WTC11 (cell line): ENCODE measurements at regions not wholly inside any gene's neighbourhood (a gene's known extent, or its start where the extent isn't known, plus 50 kb on each side); places are given as distances from the start of the nearest gene placed in this dataset.

Experiments used
- CBFB ChIP-seq: sonication (generic); formaldehyde crosslinking; IDR thresholded peaks from 2 replicates; pipeline ENCODE4 v1.8.1; 2022; ENCODE audit warnings: mild to moderate bottlenecking, low read depth, missing genetic modification reagents
- EMX1 ChIP-seq: fragments of 250-450 bp; sonication (Bioruptor Pico); IDR thresholded peaks from 2 replicates; pipeline ENCODE4 v1.8.0; 2021; ENCODE audit warnings: mild to moderate bottlenecking
- ESRRA ChIP-seq: sonication (generic); formaldehyde crosslinking; IDR thresholded peaks from 2 replicates; pipeline ENCODE4 v1.8.1; 2022; ENCODE audit warnings: mild to moderate bottlenecking, missing genetic modification reagents, borderline replicate concordance
- ETV6 ChIP-seq: sonication (generic); formaldehyde crosslinking; IDR thresholded peaks from 2 replicates; pipeline ENCODE4 v1.8.1; 2022; ENCODE audit warnings: mild to moderate bottlenecking, missing genetic modification reagents
- MYBL2 ChIP-seq: sonication (generic); formaldehyde crosslinking; IDR thresholded peaks from 2 replicates; pipeline ENCODE4 v1.8.1; 2023; ENCODE audit warnings: mild to moderate bottlenecking, moderate library complexity, missing genetic modification reagents
- NFYB ChIP-seq: sonication (generic); formaldehyde crosslinking; conservative IDR thresholded peaks from 2 replicates; pipeline ENCODE4 v1.8.0; 2022; ENCODE audit warnings: low read depth, missing genetic modification reagents
- TCF7 ChIP-seq: sonication (generic); formaldehyde crosslinking; IDR thresholded peaks from 2 replicates; pipeline ENCODE4 v1.8.0; 2022; ENCODE audit warnings: mild to moderate bottlenecking, low read depth, missing genetic modification reagents, moderate library complexity
- TP53 ChIP-seq: sonication (generic); formaldehyde crosslinking; IDR thresholded peaks from 2 replicates; pipeline ENCODE4 v1.8.1; 2023; ENCODE audit warnings: mild to moderate bottlenecking, missing genetic modification reagents
- USF2 ChIP-seq: sonication (generic); formaldehyde crosslinking; IDR thresholded peaks from 2 replicates; pipeline ENCODE4 v1.8.1; 2023; ENCODE audit warnings: mild to moderate bottlenecking, missing genetic modification reagents, moderate library complexity
- ZNF671 ChIP-seq: fragments of 250-450 bp; sonication (Bioruptor Pico); IDR thresholded peaks from 2 replicates; pipeline ENCODE4 v1.8.0; 2021; ENCODE audit warnings: mild to moderate bottlenecking
- TF ChIP-seq, protein P1 (sequence below): fragments of 200-600 bp; IDR thresholded peaks from 2 replicates; pipeline ENCODE4 v1.8.0; 2022; ENCODE audit warnings: antibody characterized with exemption
- TF ChIP-seq, protein P2 (sequence below): sonication (generic); formaldehyde crosslinking; IDR thresholded peaks from 2 replicates; pipeline ENCODE4 v1.8.0; 2022; ENCODE audit warnings: mild to moderate bottlenecking, missing genetic modification reagents
- TF ChIP-seq, protein P3 (sequence below): sonication (generic); formaldehyde crosslinking; conservative IDR thresholded peaks from 2 replicates; pipeline ENCODE4 v1.8.1; 2022; ENCODE audit warnings: mild to moderate bottlenecking, missing genetic modification reagents

- TF ChIP-seq TP53 (CRISPR knock-in tag) (no peak), EMX1 (CRISPR knock-in tag) (no peak), ETV6 (CRISPR knock-in tag) (no peak), MYBL2 (CRISPR knock-in tag) (no peak), CBFB (CRISPR knock-in tag) (no peak), USF2 (CRISPR knock-in tag) (no peak), NFYB (CRISPR knock-in tag) (no peak), TCF7 (no peak), ZNF671 (CRISPR knock-in tag) (no peak), ESRRA (no peak)
- TF ChIP-seq, protein P1, sequence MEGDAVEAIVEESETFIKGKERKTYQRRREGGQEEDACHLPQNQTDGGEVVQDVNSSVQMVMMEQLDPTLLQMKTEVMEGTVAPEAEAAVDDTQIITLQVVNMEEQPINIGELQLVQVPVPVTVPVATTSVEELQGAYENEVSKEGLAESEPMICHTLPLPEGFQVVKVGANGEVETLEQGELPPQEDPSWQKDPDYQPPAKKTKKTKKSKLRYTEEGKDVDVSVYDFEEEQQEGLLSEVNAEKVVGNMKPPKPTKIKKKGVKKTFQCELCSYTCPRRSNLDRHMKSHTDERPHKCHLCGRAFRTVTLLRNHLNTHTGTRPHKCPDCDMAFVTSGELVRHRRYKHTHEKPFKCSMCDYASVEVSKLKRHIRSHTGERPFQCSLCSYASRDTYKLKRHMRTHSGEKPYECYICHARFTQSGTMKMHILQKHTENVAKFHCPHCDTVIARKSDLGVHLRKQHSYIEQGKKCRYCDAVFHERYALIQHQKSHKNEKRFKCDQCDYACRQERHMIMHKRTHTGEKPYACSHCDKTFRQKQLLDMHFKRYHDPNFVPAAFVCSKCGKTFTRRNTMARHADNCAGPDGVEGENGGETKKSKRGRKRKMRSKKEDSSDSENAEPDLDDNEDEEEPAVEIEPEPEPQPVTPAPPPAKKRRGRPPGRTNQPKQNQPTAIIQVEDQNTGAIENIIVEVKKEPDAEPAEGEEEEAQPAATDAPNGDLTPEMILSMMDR: no peak
- TF ChIP-seq, protein P2, sequence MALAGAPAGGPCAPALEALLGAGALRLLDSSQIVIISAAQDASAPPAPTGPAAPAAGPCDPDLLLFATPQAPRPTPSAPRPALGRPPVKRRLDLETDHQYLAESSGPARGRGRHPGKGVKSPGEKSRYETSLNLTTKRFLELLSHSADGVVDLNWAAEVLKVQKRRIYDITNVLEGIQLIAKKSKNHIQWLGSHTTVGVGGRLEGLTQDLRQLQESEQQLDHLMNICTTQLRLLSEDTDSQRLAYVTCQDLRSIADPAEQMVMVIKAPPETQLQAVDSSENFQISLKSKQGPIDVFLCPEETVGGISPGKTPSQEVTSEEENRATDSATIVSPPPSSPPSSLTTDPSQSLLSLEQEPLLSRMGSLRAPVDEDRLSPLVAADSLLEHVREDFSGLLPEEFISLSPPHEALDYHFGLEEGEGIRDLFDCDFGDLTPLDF (CRISPR knock-in tag): no peak
- TF ChIP-seq, protein P3, sequence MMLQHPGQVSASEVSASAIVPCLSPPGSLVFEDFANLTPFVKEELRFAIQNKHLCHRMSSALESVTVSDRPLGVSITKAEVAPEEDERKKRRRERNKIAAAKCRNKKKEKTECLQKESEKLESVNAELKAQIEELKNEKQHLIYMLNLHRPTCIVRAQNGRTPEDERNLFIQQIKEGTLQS (CRISPR knock-in tag): no peak
Measured at GRCh38 chrX:3777416-3777815, 64.0 kb upstream of the PRKX start.
